GM12878 (cell line): ENCODE measurements at regions not wholly inside any gene's neighbourhood (a gene's known extent, or its start where the extent isn't known, plus 50 kb on each side); places are given as distances from the start of the nearest gene placed in this dataset.

ENCODE experiments used
- ATAC-seq: fragments of 200-7000 bp; cut with Tn5 transposase; 3 replicates; pipeline ENCODE4 v1.9.1; 2020; ENCODE audit warnings: mild to moderate bottlenecking, moderate library complexity
- BruUV-seq: library from RNA; stranded (reverse); fragments of 400-500 nt; replicated peaks from 2 replicates; lab custom pipeline; 2021; lab: Mats Ljungman, UMichigan
- CTCF ChIA-PET: fragments of 300-600 bp; sonication (Branson Sonifier 250); formaldehyde crosslinking; extraction: SDS; loops from one replicate; lab custom pipeline; 2021; ENCODE audit warnings: inconsistent platforms; lab: Yijun Ruan, JAX
- POLR2A ChIA-PET: fragments of 350-600 bp; formaldehyde crosslinking; extraction: SDS; loops from one replicate; lab custom pipeline; 2021; ENCODE audit warnings: inconsistent platforms; lab: Charles Lee
- RAD21 ChIA-PET: fragments of 300-600 bp; sonication (Branson Sonifier 250); formaldehyde crosslinking; loops from one replicate; lab custom pipeline; 2023; ENCODE audit warnings: antibody characterized with exemption; ENCODE audit not compliant: unreplicated experiment; lab: Charles Lee
- SMC1A ChIA-PET: fragments of 300-600 bp; sonication (Branson Sonifier 250); formaldehyde crosslinking; loops from one replicate; lab custom pipeline; 2023; ENCODE audit not compliant: unreplicated experiment, uncharacterized antibody; lab: Charles Lee
- DNase-seq: peaks from one replicate; pipeline ENCODE4 v3.0.0-alpha.2; 2011; ENCODE audit warnings: low read depth, low spot score
- FAIRE-seq: peaks from 3 replicates; lab custom pipeline; 2011; peaks lifted over from hg19 to GRCh38; lab: Jason Lieb, UNC
- H2AFZ ChIP-seq: 2 replicates; pipeline ENCODE4 v1.6.0; 2011; ENCODE audit warnings: low read depth, low read length, control low read depth; ENCODE audit not compliant: control insufficient read depth
- H3K27ac ChIP-seq: 2 replicates; pipeline ENCODE4 v1.5.1; 2011; ENCODE audit warnings: control low read depth; ENCODE audit not compliant: control insufficient read depth, insufficient read depth
- H3K27me3 ChIP-seq, 2 experiments: replicated peaks in 1 of 2; 2 replicates each; pipeline versions ENCODE4 v1.6.0 to v1.6.1; 2011; ENCODE audit warnings: low read length in 1 of 2; ENCODE audit not compliant: control insufficient read depth in 2 of 2, insufficient read depth in 2 of 2
- H3K36me3 ChIP-seq, 2 experiments: 2 replicates each; pipeline ENCODE4 v1.5.1; 2011; ENCODE audit warnings: low read length in 1 of 2; ENCODE audit not compliant: control insufficient read depth in 2 of 2, insufficient read depth in 2 of 2
- H3K4me1 ChIP-seq: 2 replicates; pipeline ENCODE4 v1.6.1; 2011; ENCODE audit warnings: mild to moderate bottlenecking, low read length, moderate library complexity, mixed read lengths; ENCODE audit not compliant: control insufficient read depth, insufficient read depth
- H3K4me2 ChIP-seq: 2 replicates; pipeline ENCODE4 v1.6.0; 2011; ENCODE audit warnings: control low read depth; ENCODE audit not compliant: control insufficient read depth, insufficient read depth
- H3K4me3 ChIP-seq: fragments of 200-600 bp; sonication (generic); 2 replicates; pipeline ENCODE4 v1.5.1; 2016
- H3K79me2 ChIP-seq: 2 replicates; pipeline ENCODE4 v1.6.0; 2011; ENCODE audit warnings: low read length; ENCODE audit not compliant: control insufficient read depth, insufficient read depth
- H3K9ac ChIP-seq: 2 replicates; pipeline ENCODE4 v1.8.0; 2011; ENCODE audit warnings: low read length, control low read depth, mixed read lengths; ENCODE audit not compliant: control insufficient read depth, insufficient read depth
- H3K9me3 ChIP-seq: replicated peaks from 3 replicates; pipeline ENCODE4 v1.5.1; 2011; ENCODE audit warnings: mild to moderate bottlenecking, low read length; ENCODE audit not compliant: control insufficient read depth, insufficient read depth
- H4K20me1 ChIP-seq: 2 replicates; pipeline ENCODE4 v1.6.0; 2011; ENCODE audit not compliant: control insufficient read depth, insufficient read depth
- FOXM1 ChIP-seq: IDR thresholded peaks from 2 replicates; pipeline ENCODE4 v1.6.1; 2012; ENCODE audit warnings: low read depth, mild to moderate bottlenecking, inconsistent platforms, low read length, moderate library complexity
- IKZF1 ChIP-seq: fragments of 450-650 bp; conservative IDR thresholded peaks from 2 replicates; pipeline ENCODE4 v1.6.1; 2017; ENCODE audit warnings: antibody characterized with exemption, mild to moderate bottlenecking
- PKNOX1 ChIP-seq: fragments of 450-650 bp; IDR thresholded peaks from 2 replicates; pipeline ENCODE4 v1.6.1; 2016; ENCODE audit warnings: mild to moderate bottlenecking
- RAD51 ChIP-seq: fragments of 450-650 bp; IDR thresholded peaks from 2 replicates; pipeline ENCODE4 v1.6.1; 2016; ENCODE audit warnings: moderate library complexity, mild to moderate bottlenecking, inconsistent platforms
- ZNF274 ChIP-seq: IDR thresholded peaks from one replicate; pipeline ENCODE4 v1.8.0; 2011; ENCODE audit not compliant: insufficient read length, insufficient read depth
- WGBS: methylation state at CpG from one replicate; pipeline ENCODE4 v1.1.6; 2016; ENCODE audit warnings: low lambda C conversion rate; ENCODE audit not compliant: insufficient replicate concordance, insufficient coverage; ENCODE audit errors: missing lambda C conversion rate; 5-methylcytosine and 5-hydroxymethylcytosine counted together
- in situ Hi-C: fragments of 300-500 bp; cut with MboI; formaldehyde crosslinking; loops from 9 replicates; pipeline ENCODE4 v1.14.3; 2018; ENCODE audit warnings: mixed read lengths
- intact Hi-C: fragments of 100-400 bp; cut with micrococcal nuclease; formaldehyde crosslinking; loops from one replicate; pipeline ENCODE4 v1.14.2; 2022; ENCODE audit not compliant: unreplicated experiment

GRCh38 chr1:84758968-84759491, 68.8 kb upstream of the SSX2IP start:
- POLR2A ChIA-PET: interaction anchor here (1.0 kb wide), 1 partner anchor 81 kb away, joined by 3 read pairs; no protein-coding TSS in a partner anchor
- in situ Hi-C loops (loop anchor here (25.0 kb wide), 2 partner anchors 622 to 847 kb away; partner anchors contain the start of gene PRKACB), intact Hi-C loops (no loop called here)
- Histone ChIP-seq H3K9me3 (no peaks in the 10 kb centered on the region), H3K4me2 (peak overlapping the region; percentile 15; the same call in 1 of the 2 replicates), H3K79me2 (no peaks in the 10 kb centered on the region), H3K27me3 (peaks cover 0 to 2% of the 10 kb centered on the region in 2 experiments; a peak in 1 of 4 replicates), H3K4me1 (no peaks in the 10 kb centered on the region), H2AFZ (no peak overlapping the region), H3K36me3 (no peaks in the 10 kb centered on the region), H3K9ac (no peak overlapping the region), H3K27ac (no peak overlapping the region), H3K4me3 (no peak overlapping the region), H4K20me1 (no peaks in the 10 kb centered on the region)
- SMC1A ChIA-PET: interaction anchor here (1.0 to 2.3 kb wide), 7 partner anchors 11 to 317 kb away, joined by 3 to 9 read pairs (median 4); no protein-coding TSS in a partner anchor
- CTCF ChIA-PET: interaction anchor here (0.8 to 7.6 kb wide), 15 partner anchors 8 to 327 kb away, joined by 3 to 41 read pairs (median 4); no protein-coding TSS in a partner anchor
- no TSS peak for BruUV-seq
- FAIRE-seq: no peak
- no peak for DNase-seq
- ATAC-seq: peak; percentile 54
- TF ChIP-seq PKNOX1 (no peak), ZNF274 (no peak), IKZF1 (peak; percentile 26; the same call in 1 of the 2 replicates), FOXM1 (no peak), RAD51 (peak; percentile 49; the same call in 1 of the 2 replicates)
- RAD21 ChIA-PET: interaction anchor here (0.6 to 2.8 kb wide), 7 partner anchors 13 to 317 kb away, joined by 3 to 12 read pairs (median 3); no protein-coding TSS in a partner anchor
- 40% methylated on average over 15 of the region's 15 CpGs for WGBS
